GM19239 (cell line): ENCODE measurements at regions not wholly inside any gene's neighbourhood (a gene's known extent, or its start where the extent isn't known, plus 50 kb on each side); places are given as distances from the start of the nearest gene placed in this dataset.

Source experiments
- DNase-seq: peaks from one replicate; pipeline ENCODE4 v3.0.0; 2011; ENCODE audit warnings: low spot score; ENCODE audit not compliant: insufficient read length
- FAIRE-seq: peaks from 2 replicates; lab custom pipeline; 2011; peaks lifted over from hg19 to GRCh38; lab: Jason Lieb, UNC

DNA sequence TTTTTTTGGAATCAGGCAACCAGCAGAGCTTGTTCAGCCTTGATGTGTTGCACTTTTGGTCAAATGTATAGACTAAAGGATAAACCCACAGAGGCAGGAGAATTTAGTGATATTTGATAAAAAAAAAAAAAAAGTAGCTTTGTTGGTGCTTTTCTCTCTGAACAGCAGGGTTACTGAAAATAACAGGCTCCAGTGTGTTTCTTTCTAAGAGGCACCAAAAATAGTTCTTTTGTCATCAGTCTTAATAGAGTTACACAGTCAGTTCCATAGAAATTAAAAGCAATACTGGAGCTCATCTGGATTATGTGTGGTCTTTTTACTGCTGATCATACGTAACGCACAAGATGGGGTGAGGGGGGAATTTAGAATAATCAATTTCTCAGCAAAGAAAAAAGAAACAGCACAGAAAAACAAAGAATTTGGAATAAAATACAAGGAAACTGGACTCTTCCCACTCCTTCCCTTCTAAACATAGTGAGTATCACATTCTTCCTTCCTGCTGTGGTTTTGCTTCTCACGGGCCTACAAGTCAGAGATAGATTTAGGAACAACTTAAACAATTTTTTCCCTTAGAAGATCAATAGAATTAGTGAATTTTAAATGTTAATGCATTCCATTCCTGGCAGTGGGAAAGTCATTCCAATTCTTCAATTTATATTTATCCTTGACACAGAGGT is 178.8 kb upstream of the AKR1E2 start:
- DNase-seq (no peak), FAIRE-seq (no peak)

DNA sequence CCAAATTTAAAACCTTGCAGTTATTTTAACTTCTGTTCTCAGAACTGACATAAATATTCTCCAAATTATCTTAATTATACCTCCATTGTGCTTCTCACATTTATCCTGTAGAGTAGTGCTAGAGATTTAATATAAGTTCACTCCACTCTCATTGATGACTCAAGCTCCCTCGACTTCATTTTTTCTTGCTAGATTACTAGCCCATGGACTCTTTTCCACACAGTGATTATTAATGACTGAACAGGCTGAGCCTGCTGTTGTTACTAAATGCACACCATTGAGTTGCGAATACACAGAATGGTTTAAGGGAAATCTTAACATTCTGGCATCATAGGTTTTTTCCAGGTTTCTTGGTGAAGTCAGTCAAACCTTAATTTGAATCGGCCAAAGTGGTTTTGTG is 179.5 kb upstream of the AKR1E2 start:
- FAIRE-seq = no peak
- DNase-seq = no peak

DNA sequence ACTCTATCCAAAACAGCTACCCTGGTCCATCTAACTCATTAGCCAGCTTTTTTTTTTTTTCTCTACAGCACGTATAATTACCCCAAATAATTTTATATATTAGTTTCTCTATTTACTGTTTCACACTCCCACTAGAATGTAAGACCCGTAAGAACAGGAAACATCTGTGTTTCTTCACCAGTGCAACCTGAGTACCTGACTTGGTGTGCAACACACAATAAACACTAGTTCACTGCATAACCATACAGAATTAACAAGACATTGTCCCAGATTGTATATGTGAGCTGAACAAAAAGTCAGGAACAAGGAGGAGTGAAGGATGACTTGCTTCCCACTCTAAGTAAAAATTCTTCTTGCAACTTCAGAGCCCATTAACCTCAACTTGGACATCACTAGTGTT is 180.2 kb upstream of the AKR1E2 start:
- DNase-seq = no peak
- no peak for FAIRE-seq

DNA sequence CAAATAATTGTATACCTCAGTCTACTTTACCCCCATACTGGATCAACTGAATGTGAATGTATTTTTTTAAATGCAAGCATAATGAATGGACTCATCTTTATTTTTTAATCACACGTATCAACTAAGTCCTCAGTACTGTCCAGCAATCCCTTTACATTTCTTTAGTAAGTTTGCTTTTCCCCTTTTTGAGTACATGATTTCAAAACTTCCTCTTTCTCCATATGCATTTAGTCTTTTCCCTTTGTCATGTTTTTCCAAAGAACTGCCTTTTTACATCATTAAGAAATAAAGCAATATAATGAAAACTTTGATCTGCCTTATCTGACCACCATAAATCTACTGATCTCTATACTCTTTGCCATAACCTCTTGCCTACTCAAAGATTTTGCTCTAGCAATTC is 182.5 kb upstream of the AKR1E2 start:
- FAIRE-seq = no peak
- no peak for DNase-seq

DNA sequence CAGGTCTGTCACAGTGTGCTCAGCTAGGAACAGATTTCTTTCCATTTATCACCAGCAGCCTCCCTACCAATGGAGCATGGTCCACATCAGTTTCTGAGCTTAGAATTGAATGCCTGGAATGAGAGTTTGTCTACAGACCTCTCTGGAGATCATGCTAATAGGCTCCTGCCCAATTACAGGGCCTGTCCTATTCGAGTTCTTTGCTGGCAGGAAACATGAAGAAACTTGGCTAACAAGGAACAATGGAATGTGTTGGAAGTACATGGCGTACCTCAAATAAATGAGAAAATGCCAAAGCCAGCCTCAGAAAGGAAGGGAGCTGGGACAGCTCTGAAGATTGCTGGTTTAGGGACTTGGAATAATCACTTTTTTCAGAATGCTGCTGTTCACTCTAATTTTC is 186.0 kb upstream of the AKR1E2 start:
- no peak for FAIRE-seq
- no peak for DNase-seq

DNA sequence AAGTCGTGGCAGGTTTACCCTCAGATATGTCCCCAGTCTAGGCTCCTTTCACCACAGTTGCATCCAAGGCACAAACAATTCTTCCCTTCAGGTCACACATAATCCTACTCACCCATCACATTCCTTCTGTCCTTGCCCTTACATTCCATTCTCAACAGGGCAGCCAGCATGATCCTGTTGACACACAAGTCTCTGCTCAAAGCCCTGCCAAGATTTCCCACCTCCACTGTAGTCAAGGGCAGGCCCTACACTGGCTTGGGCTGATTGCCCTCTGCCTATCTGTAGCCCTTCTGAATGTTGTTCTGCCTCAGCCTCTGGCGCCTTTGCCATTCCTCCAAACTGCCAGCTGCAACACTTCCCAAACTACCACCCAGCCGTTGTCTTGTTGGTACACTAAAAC is 187.9 kb upstream of the AKR1E2 start:
- no peak for FAIRE-seq
- DNase-seq = no peak

DNA sequence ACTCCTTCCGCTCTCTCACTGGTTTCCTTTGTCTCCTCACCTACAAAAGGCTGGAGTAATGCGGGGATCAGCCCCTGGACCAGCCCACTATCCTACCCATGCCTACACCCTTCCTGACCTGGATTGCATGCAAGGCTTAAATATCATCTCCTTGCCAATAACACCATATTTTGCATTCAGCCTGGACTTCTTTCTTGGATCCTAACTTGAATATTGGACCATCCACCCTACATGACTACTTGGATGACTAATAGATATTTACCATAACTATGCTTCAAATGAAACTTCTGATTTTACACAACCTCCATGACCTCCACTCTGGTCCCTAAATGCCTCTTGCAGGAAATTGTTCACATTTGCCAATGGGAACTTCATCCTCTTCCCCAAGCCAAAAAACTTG is 188.3 kb upstream of the AKR1E2 start:
- DNase-seq (no peak), FAIRE-seq (no peak)

DNA sequence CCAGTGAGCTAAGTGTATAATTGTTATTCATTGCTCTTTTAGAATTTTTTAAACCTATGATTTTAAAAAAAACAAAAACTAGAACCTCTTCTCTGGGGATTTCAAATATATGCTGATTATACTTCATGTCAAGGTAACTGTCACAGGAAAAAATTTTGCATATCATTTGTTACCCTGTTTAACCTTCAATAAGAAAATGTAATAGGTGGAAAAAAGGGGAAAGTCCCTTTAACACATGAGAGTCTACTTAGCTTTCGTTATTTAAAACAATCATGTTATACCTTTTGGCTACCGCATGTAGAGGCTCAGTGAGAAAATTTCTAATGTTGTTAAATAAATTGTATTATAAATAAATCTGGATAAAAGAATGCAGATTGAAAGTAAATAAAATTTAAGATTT is 190.1 kb upstream of the AKR1E2 start:
- FAIRE-seq (no peak), DNase-seq (no peak)

DNA sequence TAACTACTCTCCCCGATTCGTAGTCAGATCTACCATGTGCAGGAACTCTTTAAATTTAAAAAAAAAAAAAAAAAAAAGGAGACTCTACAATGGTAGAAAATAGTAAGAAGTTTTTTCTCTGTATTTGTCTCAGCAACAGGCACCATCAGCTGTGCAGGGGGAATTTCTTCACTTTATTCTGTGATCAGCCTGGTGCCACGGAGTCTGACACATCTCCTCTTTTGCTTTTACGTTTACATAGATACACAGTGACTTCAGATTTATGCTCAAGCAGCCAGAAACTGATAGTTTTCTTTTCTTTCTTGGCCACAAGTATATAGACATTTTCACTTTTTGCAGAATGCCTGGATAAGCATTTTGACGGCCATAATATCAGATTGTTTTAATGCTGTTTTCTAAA is 190.6 kb upstream of the AKR1E2 start:
- FAIRE-seq = no peak
- DNase-seq = no peak

DNA sequence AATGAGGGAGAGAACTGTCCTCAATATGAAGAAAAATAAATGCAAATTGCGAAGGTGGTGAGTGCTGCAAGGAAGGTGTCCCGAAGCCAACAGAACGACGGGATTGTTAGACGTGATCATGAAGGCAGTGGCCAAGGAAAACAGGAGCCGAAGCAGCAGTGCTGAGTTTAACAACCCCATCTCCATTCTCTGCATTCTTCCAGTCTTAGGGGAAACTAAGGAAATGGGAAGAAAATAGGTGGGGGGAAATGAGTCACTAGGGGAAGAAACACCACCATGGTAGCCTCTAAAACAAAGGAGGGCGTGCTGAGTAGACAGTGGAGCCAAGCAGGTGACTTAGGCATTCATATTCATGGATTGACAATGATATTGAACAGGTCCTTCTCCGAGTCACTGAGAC is 192.2 kb upstream of the AKR1E2 start:
- FAIRE-seq (no peak), DNase-seq (no peak)

DNA sequence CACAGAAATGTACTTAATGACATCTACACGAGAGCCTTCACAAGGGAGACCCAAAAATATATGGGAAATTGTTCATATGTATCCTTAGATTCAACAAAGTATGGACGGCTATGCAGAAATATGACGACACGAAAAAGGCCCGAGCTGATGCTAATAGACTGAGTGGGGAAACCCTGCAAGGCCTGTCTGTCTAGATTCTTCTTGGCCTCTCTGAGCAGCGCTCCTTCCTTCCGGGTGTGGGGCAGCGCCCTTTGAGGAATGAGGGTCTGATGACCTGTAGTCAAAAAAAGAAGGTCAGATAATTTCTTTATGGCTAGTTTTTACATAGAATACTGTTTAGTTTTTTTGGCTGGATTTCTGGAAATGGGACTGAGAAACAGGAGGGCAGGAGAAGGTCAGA is 192.8 kb upstream of the AKR1E2 start:
- FAIRE-seq (no peak), DNase-seq (no peak)

DNA sequence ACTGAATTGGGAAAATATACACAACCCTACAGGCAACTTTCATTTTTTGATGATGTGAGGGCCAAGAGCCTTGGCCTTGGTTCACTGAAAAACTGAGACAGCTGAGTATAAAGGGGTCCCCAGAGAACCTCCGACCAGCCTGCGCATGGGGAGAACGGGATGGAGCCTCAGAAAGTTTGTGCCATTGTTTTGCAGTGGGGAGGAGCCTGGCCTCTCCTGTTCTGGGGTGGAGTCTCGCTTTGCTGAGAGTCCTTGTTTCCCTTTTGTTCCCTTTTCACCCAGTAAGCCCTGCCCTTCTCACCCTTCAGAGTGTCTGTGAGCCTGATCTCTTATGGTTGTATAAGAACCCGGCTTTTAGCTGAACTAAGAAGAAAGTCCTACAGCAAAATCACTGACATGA is 193.2 kb upstream of the AKR1E2 start:
- no peak for DNase-seq
- no peak for FAIRE-seq

DNA sequence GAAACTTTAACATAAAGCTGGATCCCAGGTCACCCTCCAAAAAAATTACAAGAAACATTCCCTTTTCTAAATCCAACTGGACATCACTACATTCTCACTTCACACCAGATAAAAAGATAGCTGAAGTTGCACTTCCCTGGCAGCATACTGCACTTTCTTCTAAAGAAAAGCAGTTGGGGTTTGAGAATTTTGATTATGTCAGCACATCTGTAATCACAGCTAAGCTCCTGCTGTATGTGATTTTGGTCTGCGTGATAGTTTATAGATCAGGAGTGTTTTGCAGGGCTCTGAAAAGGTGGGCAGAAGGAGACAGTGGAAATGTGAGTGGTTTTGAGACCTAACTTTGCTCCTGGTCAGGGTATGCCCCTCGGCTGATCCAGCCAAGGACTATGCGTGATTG is 199.1 kb upstream of the AKR1E2 start:
- DNase-seq (no peak), FAIRE-seq (no peak)

DNA sequence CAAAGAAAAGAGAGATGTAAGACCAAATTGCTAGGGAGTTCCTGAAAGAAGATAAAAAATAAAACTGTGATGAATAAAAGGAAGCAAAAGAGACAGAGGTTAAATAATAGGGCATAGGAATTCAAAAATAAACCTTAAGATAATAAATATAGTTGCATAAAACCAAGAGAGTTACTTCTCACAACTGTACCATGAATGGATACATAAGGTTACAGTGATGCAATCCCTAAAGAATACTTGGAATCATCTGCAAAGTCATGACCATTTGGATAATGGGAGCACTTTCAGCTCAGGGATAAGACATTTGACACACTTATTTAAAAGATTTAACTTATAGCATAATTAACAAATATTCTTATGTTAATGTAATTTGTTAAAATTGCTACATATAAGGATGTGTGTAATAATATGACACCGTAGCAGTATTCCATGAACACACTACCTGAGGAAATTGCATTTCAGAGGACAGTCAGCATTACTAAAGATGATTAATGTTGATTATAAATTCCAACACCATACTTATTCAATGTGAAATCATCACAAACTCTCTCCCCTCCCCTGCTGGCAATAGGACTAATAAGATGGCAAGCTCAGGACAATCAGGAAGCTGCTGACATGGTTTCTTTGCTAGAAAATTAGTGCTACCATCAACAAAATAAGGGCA is 202.1 kb upstream of the AKR1E2 start:
- FAIRE-seq = no peak
- DNase-seq = no peak

DNA sequence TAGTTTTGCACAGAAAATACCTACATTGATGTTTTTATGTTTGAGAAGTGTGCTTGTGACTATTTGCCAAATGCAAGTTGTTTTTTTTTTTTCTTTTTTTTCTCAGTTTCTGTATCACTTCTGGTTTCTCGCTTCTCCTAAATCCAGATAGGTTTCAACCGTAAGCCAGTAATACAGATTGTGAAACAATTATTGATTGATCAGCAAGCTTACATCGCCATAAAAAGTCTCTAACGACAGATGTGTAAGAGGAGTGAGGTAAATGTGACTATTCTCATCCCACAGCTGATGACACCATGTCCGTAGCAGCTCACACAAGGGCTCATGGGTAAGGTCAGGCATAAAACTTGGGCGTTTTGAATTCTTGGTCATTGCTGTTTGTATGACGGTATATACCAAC is 202.8 kb upstream of the AKR1E2 start:
- FAIRE-seq = no peak

DNA sequence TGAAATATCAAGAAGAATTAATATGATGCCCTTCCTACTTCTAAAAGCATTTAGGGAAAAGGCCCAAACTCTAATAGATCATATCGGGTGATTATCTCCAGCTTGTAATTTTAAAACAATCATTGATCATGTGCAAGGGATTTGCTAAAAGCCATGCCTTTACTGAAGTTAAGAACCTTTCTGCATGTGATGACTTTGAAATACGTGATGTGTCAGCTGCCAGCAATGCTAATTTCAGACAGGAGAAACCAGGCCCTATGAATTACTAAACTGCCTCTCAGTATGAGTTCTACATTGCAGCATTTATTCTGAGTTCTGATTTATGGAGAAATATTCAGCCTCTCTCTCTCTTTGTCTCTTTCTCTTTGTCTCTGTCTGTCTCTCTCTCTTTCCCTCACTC is 203.6 kb upstream of the AKR1E2 start:
- DNase-seq (no peak), FAIRE-seq (peak; percentile 28)

More for the DNA sequence above, 202.8 kb upstream of the AKR1E2 start:
- DNase-seq = no peak

DNA sequence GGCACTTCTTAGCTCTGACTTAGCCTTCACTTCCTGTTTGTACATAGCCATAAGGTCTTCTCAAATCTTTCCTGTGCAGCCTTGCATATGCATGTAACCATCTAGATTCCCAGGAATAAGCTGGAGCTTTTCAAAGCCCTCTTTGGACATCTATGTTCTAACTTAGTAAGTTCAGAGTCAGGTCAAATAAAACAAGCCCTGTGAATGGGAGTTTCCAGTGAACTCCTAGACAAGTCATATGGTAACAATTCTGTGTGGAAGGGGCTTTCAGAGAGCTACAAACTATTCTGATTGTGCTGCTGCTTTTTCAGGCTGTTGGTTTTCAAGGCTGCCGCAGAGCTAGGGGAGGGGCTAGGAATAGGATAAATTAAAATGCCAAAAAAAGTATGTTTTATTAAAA is 208.4 kb upstream of the AKR1E2 start:
- no peak for DNase-seq
- no peak for FAIRE-seq

DNA sequence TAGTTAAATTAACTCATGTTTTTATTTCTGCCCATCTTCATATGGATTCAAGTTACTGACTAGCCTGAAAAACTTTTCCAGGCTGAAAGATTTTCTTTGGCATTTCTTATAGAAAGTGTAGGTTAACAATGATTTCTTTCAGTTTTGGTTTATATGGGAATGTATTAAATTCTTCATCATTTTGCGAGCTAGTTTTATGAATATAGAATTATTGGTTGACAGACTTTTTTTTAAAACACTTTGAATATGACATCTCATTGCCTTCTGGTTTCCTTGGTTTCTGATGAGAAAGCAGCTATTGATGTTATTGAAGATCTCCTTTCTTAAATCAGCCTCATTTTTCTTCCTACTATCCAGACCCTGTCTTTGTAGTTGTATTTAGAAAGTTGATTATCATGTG is 211.0 kb upstream of the AKR1E2 start:
- FAIRE-seq (no peak), DNase-seq (no peak)

DNA sequence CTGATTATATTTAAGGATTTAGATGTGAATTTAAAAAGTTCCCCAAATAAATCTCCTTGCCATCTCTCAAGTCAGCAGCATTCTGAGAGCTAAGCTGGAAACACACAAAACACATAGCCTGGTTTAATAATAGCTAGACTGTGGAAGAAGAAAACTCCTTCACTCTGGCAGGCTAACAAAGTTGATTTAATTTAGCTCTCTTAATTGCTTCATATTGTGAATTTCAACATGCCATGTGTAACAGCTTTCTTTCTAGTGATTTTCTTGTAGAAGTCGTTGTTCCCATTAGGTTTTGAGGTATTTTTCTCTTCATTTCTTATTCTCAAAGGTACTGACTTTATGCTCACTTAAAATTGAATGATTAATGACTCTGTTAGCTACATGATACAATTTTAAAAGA is 216.8 kb upstream of the AKR1E2 start:
- DNase-seq (no peak), FAIRE-seq (no peak)

DNA sequence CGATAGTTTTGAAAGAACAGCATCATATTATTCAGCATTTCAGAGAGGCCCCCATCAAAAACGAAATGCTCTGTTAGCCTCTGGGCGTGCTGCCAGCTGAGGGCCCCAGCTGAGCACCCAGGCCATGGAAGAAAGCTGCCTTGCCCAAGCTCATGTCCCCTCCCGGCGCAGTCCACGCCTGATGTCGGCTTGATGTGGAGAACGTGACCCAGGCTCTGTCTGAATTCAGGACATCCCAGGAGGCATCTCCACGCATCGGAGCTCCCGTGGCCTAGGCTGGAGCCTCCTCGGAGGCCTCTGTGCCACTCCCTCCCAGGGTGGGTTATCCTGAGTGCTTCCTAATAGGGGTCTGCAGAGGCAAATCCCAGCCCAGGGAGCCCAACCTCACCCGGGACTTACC is 218.3 kb upstream of the AKR1E2 start:
- no peak for FAIRE-seq
- DNase-seq = no peak

DNA sequence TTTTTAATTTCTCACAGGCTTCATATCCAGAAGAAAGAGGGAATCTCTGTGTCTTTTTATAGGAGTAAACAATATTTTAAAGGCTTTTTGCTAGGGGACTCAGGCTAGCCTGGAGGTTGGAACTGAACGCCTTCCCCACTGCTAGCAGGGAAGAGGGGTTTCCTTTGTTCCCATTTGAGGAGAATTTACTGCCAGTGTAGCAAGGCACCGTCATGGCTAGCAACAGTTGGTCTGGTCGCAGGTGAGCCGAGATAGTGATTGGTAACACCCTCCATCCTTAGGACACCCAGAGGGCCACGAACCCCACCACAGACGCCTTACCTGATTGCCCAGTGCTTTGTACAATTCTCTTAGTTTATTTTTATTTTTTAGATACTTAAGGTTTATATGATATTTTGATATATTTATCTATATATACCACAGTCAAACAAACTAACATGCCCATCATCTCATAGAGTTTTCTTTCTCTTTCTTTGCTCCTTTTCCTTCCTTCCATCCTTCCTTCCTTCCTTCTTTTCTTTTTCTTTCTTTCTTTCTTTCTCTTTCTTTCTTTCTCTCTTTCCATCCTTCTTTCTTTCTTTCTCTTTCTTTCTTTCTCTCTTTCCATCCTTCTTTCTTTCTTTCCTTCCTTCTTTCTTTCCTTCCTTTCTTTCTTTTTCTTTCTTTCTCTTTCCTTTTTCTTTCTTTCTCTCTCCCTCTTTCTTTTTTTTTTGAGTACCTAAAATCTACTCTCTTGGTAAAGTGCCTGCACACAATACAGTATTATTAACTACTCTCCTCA is 219.0 kb upstream of the AKR1E2 start:
- FAIRE-seq (no peak), DNase-seq (no peak)
